Ishikawa (cell line): ENCODE measurements at regions not wholly inside any gene's neighbourhood (a gene's known extent, or its start where the extent isn't known, plus 50 kb on each side); places are given as distances from the start of the nearest gene placed in this dataset.

Source experiments
- CEBPB ChIP-seq: IDR thresholded peaks from 2 replicates; pipeline ENCODE4 v1.6.1; 2012
- EP300 ChIP-seq: IDR thresholded peaks from 2 replicates; pipeline ENCODE4 v1.6.1; 2012; ENCODE audit warnings: borderline replicate concordance
- FOXM1 ChIP-seq: IDR thresholded peaks from 2 replicates; pipeline ENCODE4 v1.6.1; 2012; ENCODE audit warnings: low read depth, borderline replicate concordance
- MAX ChIP-seq: IDR thresholded peaks from 2 replicates; pipeline ENCODE4 v1.6.1; 2012
- REST ChIP-seq: IDR thresholded peaks from 2 replicates; pipeline ENCODE4 v1.6.1; 2012; ENCODE audit warnings: low read depth, mild to moderate bottlenecking
- TAF1 ChIP-seq: IDR thresholded peaks from 2 replicates; pipeline ENCODE4 v1.6.1; 2012; ENCODE audit warnings: low read depth, mild to moderate bottlenecking
- TF ChIP-seq, protein P1 (sequence below): IDR thresholded peaks from 2 replicates; pipeline ENCODE4 v1.6.1; 2012

DNA sequence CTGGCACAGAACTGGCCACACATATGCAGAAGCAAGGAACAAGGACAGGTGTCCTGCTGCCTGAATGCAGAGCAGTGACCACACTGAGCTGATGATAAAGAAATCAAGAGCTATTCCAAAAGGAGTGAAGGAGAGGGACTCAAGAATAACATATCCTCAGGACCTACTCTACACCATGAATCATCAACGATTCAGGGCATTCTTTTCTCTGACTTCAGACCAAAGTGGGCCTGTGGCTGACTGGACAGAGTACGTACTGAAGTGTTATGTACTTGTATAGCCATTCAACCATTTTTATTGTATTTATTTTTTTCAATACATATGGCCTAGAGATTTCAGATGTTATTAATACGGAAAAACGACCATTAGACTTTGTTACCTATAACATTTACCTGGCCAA is 177.5 kb upstream of the TMTC1 start:
- TF ChIP-seq, protein P1, sequence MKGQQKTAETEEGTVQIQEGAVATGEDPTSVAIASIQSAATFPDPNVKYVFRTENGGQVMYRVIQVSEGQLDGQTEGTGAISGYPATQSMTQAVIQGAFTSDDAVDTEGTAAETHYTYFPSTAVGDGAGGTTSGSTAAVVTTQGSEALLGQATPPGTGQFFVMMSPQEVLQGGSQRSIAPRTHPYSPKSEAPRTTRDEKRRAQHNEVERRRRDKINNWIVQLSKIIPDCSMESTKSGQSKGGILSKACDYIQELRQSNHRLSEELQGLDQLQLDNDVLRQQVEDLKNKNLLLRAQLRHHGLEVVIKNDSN, result no peak
- TF ChIP-seq CEBPB, result no peak
- no peak for TF ChIP-seq FOXM1
- no peak for TF ChIP-seq TAF1
- TF ChIP-seq MAX, result no peak
- TF ChIP-seq EP300, result no peak
- TF ChIP-seq REST, result no peak
